NCI-H187 (cell line): ENCODE measurements at regions not wholly inside any gene's neighbourhood (a gene's known extent, or its start where the extent isn't known, plus 50 kb on each side); places are given as distances from the start of the nearest gene placed in this dataset.

Experiments used
- DNase-seq, 2 experiments: peaks; one replicate each; lab custom pipeline; 2025; lab: John Stamatoyannopoulos, UW

DNA sequence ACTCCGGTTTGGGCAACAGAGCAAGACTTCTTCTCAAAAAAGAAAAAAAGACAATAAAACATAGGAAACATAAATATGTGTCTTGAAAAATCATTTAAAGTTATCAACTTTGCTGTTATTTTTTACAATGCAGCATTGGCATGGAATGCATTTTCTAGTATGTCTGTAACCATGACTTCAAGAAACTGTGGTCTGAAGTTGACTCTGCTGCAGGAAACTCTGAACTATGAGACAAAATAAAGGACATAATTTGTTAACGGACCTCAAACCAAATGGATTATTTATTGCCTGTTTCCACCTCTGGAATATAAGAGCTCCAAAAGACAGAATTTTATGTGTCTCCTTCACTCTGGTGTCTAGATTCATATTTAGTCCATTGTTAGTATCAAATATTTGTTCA, 79.1 kb downstream of the TRIB2 start:
- no peak for DNase-seq

DNA sequence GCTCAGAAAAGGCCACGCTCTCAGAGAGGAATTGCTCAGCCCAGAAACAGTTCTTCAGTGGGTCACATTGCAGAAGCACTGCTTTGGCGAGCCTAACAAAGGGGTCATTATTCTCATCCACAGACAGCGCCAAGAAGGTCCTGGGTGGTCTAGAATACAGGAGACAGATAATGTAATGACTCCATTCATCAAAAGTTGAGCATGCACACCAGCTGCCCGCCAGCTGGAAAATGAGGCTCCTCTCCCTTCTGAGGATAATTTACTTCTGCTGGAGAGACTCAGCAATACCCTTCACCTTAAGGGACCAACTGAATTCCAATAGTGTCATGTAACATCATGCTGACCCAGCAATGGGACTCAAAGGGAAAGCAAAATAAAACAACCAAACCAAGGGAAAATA, 79.9 kb downstream of the TRIB2 start:
- DNase-seq, result no peak

DNA sequence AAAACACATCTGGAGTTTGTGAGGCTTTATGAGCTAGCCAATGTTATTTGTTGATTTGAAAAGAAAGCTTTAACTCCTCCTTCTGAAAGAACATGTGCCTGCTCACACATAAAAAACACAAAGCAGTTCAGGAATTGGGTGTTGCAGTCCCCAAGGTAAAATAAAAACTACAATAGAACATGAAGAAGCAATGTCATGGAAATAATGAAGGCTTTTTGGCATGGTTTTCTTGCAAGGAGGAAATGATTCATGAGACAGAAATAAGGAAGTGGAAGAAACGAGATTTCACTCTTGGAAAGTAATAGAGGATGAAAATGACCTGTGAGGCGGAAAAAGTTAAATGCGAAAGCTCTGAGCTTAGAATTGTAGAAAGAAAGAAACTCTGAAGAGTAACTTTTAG, 81.1 kb downstream of the TRIB2 start:
- DNase-seq, result no peak

DNA sequence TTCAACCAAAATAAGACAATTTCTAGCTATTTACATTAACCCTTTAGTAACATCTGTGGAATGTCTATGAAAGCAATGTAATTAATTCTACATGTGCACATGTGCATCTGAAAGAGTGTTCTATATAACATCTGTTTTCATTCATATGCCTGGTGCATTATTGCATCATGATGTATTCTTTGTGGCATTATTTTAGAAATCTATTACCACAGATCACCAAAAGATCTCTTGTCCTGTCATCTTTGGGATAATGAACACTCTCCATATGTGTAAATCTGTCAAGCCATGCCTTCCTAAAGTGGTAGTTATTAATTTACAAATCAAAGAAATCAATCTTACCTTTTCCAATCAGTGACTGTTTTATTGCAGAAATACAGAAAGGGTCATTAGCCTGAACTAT, 86.9 kb downstream of the TRIB2 start:
- no peak for DNase-seq

DNA sequence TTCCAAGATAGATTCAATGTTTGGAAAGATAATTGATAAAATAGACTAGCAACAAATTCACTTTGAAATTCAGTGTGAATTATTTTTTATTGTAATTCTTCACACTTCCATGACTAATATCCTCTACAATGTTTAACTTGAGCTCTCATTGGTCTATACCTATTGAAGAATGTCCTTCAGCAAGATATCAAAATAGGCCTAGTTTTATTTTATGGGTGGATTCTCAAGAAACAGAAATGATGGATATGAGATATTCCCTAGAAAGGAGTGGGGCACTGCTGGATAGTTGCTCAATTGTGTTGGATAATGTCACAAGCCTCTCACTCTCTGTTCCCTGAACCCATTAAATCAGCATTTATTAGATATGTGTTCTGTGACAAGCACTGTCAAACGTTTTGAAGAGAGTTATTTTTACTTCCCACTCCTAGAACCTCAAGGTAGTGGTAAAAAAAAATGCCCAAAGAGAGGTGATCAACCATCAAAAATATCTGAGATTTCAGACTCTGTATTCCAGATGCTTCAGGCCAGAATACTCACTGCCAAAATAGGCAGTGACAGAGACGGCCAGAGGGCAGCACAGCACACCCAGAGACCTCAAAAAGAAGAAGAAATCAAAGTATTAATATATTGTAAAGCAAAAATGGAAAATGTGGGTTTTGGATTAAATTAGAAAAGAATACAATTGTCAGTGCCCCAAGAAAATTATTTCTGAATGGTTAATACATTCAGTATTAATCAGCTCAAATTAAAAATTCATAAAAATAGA, 87.5 kb downstream of the TRIB2 start:
- no peak for DNase-seq

DNA sequence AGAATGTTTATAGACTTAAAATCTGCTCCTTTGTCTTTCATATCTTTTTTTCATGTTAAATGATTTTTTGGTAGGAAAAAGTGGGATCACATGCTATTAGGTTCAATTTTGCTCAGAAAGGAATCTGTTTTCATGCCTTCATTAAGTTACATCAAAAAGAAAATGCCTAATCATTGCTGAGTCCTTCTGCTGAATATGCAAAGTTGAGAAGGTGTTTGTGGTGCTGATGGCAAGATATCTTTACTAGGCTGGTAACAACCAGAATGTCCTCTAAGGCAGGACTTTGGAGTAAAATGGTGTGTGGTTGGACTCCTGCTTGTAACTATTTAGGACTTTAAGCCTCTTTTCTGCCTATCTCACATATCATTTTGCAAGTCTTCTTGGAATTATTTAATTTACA, 88.3 kb downstream of the TRIB2 start:
- DNase-seq, result no peak

DNA sequence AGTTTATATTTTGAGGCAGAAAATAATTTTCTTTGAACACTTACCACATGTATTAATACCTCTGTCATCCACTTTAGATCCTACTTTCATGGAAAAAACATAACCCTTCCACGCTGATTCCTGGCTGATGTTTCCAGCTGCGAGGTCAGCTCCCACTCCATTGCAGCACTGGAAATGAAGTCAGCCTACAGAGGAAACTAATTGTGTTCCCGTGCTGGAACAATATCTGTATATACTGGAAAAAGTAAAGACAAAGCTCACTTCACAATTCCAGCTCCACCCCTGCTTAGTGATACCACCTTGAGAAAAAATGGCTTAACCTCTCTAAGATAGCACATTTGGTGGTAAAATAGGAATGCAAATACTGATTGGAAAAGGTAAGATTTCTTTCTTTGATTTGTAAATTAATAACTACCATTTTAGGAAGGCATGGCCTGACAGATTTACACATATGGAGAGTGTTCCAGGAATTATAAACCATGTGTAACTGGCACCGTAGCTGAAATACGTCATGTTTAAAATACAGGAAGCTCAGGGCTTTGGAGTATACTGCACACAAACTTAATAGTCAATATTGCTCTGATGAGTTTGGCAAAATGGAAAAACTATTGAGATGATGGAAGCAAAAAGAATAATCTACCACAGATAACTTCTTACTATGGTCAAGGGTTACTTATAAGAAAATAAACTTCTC, 90.0 kb downstream of the TRIB2 start:
- no peak for DNase-seq

DNA sequence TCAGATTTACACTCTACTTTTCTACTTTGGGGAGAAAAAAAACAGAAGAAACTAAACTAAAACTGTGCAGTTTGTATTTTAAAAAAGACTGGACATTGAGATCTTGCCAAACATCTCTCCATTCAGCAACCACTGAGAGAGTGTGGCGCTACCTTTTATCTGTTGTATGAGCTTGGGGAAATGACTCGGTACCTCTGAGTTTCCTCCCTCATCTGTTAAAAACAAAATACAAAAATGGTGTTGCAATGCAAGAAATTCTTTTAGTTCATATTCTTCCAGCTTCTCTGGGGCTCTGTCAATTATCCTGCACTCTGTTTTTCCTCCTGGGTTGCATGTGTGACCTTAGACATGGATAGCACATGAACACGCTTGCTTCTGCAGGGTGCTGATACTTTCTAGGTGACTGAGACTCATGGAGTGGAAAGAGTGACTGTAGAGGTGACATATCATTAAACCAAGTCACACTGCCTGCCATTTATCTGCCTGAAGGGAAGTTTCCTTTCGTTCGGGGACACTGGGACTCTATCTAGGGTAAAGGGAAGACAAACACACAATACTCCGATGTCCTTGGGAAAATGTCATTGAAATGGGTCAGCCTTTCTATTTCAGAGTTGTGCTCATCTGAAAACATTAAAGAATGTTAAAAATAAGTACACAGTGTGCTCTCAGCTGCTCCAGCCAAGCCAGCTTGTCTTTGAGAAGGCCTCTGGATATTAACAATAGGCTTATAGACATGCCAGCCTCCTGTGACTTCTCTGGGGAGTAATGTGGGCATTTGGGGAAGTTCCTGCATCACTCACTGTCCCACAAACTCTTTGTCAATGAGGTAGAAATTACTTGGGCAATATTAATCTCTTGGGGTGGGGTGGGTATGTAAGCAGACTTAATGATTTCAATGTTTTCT, 91.4 kb downstream of the TRIB2 start:
- DNase-seq, result no peak

DNA sequence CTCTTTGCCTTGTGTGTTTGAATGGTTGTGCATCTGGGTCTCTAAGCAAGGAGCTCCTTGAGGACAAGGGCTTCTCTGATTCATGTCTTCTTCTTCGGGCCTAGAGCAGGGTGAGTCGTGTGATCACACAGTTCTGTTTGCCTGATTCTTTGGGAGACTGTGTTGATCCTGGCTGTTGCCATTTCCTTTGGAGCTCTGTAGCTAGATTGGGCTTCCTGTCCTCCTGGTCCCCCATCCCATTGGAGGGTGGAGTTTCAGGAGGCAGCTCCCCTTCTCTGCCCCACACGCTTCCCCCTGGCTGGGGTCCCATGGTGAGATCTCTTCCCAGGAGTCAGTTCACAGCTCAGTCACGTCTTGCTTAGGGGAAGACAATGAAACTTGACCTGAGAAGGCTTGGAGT, 92.8 kb downstream of the TRIB2 start:
- no peak for DNase-seq

DNA sequence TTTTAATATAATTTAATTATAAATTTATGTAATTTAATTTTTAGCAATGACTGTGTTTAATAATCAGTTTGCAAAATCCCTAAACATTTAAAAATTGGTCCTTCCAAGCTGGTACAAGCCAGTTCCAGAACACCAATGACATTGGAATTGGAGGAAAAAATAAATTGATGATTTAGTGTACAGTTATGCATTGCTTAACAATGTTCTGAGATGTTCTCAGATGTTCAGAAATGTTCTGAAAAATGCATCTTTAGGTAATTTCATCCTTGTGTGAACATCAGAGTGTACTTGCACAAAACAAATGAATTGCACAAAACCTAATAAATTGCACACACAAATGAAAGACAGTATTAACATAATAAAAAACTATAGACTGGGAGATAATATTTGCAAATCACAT, 95.2 kb downstream of the TRIB2 start:
- DNase-seq, result no peak

DNA sequence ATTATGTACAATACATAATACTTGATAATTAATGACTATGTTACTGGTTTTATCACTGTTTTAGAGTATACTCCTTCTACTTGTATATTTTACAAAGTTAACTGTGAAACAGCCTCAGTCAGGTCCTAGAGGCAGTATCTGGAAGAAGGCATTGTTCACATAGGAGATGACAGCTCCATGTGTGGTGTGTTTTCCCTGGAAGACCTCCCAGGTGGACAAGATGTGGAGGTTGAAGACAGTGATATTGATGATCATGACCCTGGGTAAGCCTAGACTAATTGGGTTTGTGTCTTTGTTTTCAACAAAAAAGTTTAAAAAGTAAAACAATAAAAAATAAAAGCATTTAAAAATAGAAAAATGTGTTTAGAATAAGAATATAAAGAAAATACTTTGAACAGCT, 96.4 kb downstream of the TRIB2 start:
- DNase-seq, result no peak

DNA sequence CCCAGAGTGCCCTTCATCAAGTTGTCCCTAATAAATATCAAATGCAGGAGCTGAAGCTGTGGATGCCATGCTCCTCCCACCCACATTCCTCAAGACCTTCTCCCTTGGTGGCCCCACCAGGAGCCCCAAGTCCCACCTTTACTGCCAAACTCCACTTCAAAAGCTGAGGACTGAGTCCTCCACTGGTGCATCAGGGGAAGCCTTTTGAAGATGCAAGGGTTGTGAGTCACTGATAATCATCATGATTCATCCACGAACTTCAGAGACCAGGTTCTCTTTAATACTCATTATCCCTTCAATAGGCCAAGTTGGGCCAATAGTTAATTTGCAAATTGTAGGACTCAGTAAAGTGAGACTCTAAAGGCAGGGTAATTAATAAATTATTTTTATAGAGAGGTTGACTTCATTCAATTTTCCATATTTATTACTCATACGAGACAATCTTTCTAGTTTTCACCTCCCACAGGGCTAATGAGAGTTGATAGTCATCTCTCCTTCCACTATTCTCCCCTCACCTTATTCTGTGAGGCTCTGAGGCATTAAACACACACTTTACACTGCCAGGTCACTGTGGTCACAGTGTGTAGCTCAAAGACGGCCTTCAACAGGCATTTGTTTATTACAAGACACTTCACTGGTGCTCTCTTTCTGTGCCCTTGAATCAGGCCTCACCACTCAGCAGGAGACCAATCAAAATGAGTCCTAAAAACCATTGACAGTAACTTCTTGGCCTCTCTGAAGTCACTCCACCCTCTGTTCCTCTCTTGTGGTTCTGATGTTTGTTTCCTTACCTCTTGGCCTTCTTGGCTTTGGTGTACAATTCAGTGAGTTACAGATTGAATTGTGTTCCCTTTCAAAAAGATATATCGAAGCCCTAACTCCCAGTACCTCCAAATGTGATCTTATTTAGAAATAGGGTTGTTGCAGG, 99.9 kb downstream of the TRIB2 start:
- no peak for DNase-seq

DNA sequence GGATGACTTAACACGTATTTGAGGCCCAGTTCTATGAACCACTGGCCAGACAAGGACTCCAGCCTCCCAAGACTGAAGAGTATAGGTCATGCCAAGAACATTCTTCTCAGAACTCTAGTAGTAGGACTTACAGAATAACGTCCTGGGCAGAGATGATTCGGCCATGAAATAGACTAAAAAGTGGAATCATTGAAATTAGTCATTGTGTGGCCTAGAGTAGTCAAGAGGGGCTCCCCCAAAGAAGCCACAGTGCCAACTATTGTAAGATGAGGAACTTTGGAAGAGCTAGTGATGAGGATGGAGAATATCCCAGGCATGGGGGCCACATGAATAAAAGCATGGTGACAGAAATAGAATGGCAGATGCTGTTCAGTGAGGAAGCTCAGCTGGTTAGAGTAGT, 101.1 kb downstream of the TRIB2 start:
- no peak for DNase-seq

DNA sequence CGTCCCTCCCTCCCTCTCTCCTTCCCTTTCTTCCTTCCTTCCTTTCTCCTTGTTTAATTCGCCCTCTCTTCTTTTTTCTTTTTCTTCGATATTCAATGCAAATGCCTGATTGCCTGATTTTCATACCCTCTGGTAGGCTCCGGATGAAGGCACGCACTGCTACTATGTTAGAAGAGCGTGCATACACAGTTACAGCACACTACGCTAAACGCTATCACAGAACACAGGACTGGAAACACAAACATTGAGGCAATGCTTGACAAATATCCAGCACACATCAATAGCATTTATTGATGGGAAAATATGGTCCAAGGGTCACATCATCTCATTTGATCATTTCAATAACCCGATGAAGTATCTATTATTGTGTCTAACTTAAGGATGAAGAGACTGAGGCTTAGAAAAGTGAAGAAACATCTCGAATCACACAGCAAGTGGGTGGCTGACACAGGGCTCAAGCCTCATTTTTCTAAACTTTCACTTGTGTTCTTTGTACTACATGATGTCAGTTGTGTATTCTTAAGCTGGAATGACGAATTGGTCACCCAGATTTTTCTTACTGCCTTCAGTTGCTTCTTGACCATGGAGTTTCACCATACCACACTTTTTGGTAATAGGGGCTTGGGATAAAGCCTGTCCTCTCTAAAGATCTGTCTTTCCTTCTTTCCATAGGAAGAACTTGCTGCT, 101.8 kb downstream of the TRIB2 start:
- DNase-seq, result no peak

DNA sequence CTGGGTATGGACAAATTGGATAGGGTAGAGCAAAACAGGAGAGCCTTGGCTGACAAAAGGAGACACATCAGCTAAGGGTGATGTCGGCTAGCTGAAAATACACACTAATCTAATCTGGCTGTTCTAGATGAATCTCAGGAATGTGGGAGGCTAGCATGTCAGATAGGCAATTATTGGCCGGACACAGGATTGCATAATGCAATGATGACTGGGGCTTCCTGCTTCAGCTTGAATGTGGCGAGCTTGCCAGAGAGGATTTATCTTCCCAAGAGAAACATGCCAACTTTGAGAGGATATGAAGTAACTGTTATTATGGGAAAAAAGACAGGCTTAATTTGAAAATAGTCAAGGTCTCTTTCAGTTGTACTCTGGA, 102.4 kb downstream of the TRIB2 start:
- DNase-seq, result no peak

DNA sequence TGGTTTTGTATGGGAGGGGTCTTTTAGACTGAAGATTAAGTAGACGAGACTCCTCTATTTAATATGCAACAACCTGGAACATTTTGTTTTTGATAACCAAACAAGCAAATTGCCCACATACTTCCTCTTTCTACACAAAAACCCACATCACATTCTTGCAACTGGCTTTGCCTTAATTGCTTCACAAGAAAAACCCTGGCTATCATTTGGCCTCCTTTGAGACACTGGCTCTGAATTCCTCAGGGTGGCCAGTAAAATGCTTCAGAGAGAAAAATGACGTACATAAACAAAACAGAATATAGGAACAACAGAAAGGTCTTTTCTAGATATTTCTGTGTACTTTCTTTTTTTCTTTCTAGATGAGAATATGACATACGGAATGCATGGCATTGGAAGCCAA, 103.0 kb downstream of the TRIB2 start:
- DNase-seq, result no peak

DNA sequence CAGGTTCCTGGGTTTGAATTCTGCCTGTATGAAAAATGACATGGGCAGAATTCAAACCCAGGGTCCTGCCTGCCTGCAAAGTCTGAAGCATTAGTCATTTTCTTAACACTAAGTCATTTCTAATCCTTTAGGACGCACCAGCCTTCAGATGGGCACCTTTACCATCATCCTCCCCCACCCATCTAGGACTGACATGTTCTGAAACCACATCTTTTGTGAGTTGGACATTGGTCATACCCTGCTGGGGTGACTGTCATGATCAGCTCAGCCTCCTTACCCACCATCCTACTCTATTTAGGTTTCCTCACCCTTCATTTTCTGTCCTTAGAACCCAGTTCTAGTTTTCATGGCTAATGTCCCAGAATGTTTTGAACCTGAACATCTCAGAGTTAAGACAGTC, 104.9 kb downstream of the TRIB2 start:
- no peak for DNase-seq

DNA sequence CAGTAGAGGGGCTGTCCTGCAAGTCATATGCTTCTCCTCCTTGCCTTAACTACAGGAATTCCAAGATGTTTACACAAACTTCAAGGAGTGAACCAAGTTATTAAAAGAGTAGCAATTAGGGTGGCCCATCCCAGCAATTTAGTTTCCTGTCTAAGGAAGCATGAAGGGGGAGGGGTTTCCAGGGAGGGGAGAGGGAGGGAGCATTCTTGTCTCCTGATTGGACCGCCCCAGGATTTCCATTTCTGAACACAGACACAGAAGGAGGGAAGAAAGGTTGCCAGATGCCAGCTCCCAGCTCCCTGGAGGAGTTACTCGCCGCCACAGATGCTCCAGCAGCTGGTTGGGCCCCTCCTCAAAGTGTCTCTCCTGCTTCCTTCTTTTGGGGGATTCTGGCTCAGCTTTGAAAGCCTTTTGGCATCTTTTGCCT, 107.6 kb downstream of the TRIB2 start:
- no peak for DNase-seq

DNA sequence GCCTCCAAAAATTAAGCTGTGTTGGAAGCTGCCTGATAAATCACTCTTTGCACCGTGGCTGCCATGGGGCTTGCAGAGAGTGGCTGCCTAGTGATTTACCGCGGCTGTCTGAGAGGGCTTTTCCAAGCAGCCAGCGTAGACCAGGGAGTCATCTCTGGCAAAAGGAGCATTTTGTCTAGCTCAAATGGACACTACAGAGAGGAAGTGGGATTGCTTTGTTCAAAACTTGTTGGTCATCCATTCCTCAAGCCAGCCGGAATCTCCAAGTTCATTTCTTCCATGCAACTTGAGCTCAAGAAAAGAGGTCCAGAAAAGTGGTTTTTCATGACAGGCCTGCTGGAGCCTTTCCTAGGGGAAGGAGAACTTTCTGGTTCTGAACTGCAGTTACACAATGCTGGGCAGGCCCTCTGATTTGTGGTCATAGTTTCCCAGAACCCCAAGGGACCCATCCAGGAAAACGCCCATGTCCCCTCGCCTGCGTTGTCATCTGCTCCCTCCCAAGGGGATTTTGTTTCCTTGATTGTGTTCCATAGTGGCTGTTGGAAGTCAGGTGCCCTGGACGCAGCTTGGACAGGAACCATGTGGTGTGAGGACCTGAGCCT, 108.1 kb downstream of the TRIB2 start:
- no peak for DNase-seq

DNA sequence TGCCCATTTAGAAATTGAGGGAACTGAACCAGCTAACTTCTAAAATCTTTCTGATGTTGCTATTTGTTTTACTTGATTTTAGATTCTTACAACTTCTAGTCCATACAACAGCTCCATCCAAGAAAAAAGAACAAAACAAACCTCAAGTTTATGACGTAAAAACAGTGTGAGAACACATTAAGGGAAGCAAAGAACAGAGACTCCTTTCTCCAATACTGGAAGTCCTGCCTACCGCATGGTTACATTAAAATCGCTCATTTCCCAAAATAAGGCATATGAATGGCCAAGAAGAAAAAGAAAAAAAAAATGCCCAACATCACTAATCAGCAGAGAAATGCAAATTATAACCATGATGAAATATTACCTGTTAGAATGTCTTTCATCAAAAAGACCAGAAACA, 110.0 kb downstream of the TRIB2 start:
- no peak for DNase-seq

DNA sequence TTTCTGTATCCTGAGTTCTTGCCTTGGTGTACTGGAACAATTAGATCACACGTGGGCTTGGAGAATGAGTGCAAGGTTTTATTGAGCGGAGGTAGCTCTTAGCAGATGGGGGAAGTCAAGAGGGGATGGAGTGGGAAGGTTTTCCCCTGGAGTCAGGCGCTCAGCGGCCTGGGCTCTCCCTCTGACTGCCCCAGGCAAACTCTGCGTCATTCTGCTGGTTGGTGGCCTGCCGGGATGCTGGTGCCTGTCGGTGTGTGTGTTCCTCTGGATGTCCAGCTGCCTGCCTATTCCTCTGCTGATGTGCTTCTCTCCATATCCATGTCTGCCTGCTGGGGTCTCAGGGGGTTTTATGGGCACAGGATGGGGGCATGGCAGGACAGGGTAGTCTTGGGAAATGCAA, 111.0 kb downstream of the TRIB2 start:
- DNase-seq, result no peak
